Neural cell (in vitro differentiated cells): ENCODE measurements at regions not wholly inside any gene's neighbourhood (a gene's known extent, or its start where the extent isn't known, plus 50 kb on each side); places are given as distances from the start of the nearest gene placed in this dataset.

Experiments used
- CTCF ChIP-seq: fragments of 450-650 bp; IDR thresholded peaks from 2 replicates; pipeline ENCODE4 v1.5.1; 2014; ENCODE audit warnings: antibody characterized with exemption, mild to moderate bottlenecking, moderate library complexity; ENCODE audit not compliant: poor library complexity, severe bottlenecking
- POLR2AphosphoS5 ChIP-seq: IDR thresholded peaks from 2 replicates; pipeline ENCODE4 v1.6.1; 2012
- RAD21 ChIP-seq: fragments of 450-650 bp; conservative IDR thresholded peaks from 2 replicates; pipeline ENCODE4 v1.6.1; 2014; ENCODE audit warnings: antibody characterized with exemption, mild to moderate bottlenecking, moderate library complexity

- TF ChIP-seq CTCF: no peak
- TF ChIP-seq RAD21: no peak
- no peak for TF ChIP-seq POLR2AphosphoS5
Observed at GRCh38 chr5:108636135-108636853, 111.4 kb upstream of the FER start.
